H1 (cell line): ENCODE measurements at regions not wholly inside any gene's neighbourhood (a gene's known extent, or its start where the extent isn't known, plus 50 kb on each side); places are given as distances from the start of the nearest gene placed in this dataset.

Experiments used
- EP300 ChIP-seq, 2 experiments: IDR thresholded peaks; 1 replicate in 1 of 2; 2 replicates in 1 of 2; pipeline ENCODE4 v1.6.1; 2011 to 2012; ENCODE audit warnings: low read depth in 2 of 2, low read length in 2 of 2, mild to moderate bottlenecking in 2 of 2, borderline replicate concordance in 1 of 2, inconsistent platforms in 1 of 2, moderate library complexity in 1 of 2
- POU5F1 ChIP-seq: IDR thresholded peaks from 2 replicates; pipeline ENCODE4 v1.6.1; 2011; ENCODE audit warnings: low read depth, mild to moderate bottlenecking, low read length, moderate library complexity
- RAD21 ChIP-seq, 2 experiments: IDR thresholded peaks in 1 of 2; conservative IDR thresholded peaks in 1 of 2; 2 replicates each; pipeline ENCODE4 v1.6.1; 2011; ENCODE audit warnings: low read depth in 2 of 2, low read length in 2 of 2, improper control_type of control experiment in 1 of 2, inconsistent platforms in 1 of 2, mild to moderate bottlenecking in 1 of 2, moderate library complexity in 1 of 2
- SRF ChIP-seq: IDR thresholded peaks from 2 replicates; pipeline ENCODE4 v1.6.1; 2011; ENCODE audit warnings: mild to moderate bottlenecking, low read depth, low read length, moderate library complexity
- TEAD4 ChIP-seq: IDR thresholded peaks from 2 replicates; pipeline ENCODE4 v1.6.1; 2012; ENCODE audit warnings: low read depth, low read length, inconsistent platforms, mixed read lengths
- TF ChIP-seq, protein P1 (sequence below): IDR thresholded peaks from 2 replicates; pipeline ENCODE4 v1.6.1; 2011; ENCODE audit warnings: low read depth, mild to moderate bottlenecking, low read length; ENCODE audit not compliant: insufficient read depth
- TF ChIP-seq, protein P2 (sequence below): IDR thresholded peaks from 2 replicates; pipeline ENCODE4 v1.6.1; 2011; ENCODE audit warnings: low read length, improper control_type of control experiment
- TF ChIP-seq, protein P3 (sequence below): IDR thresholded peaks from 2 replicates; pipeline ENCODE4 v1.6.1; 2012; ENCODE audit warnings: inconsistent platforms

DNA sequence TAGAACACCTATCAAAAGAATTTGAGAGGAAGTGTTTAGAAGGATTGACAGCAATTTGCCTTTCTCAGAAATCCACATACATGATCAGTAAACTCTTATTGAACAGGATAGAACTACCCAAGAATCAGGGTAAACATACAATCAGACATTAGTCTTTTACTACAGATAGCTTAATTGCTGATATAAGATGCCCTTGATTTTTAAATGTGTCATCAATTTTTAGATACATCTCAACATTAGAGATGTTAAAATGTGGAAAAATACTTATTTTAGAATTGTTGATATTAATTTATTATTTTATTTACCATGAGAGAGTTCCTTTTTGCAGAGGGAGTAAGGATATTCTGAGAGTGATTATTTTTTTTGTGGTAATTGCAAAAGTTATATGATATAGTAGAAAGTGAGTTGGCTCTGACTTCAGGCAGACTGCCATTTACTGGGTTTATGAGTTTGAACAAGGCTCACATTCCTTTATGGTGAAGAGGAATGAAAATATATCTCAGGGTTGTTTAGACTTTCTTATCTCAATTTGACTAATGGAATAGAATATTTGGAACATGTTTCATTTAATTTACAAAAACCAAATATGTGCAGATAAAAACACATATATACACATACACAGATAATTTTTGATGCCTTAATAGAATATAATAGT is 302.8 kb upstream of the GOLIM4 start:
- TF ChIP-seq SRF (no peak), TEAD4 (no peak), POU5F1 (no peak), RAD21 (IDR thresholded peaks at IDR 0.05 in 1 of 2, conservative IDR thresholded peaks at IDR 0.05 in 1 of 2; ENCODE audit: low read depth in 2 of 2, low read length in 2 of 2) (no peak), EP300 (IDR thresholded peaks at IDR 0.05; ENCODE audit: borderline replicate concordance in 1 of 2, low read depth in 2 of 2, low read length in 2 of 2) (no peak)
- TF ChIP-seq, protein P1, sequence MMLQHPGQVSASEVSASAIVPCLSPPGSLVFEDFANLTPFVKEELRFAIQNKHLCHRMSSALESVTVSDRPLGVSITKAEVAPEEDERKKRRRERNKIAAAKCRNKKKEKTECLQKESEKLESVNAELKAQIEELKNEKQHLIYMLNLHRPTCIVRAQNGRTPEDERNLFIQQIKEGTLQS = no peak
- TF ChIP-seq, protein P2, sequence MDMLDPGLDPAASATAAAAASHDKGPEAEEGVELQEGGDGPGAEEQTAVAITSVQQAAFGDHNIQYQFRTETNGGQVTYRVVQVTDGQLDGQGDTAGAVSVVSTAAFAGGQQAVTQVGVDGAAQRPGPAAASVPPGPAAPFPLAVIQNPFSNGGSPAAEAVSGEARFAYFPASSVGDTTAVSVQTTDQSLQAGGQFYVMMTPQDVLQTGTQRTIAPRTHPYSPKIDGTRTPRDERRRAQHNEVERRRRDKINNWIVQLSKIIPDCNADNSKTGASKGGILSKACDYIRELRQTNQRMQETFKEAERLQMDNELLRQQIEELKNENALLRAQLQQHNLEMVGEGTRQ = no peak
- TF ChIP-seq, protein P3, sequence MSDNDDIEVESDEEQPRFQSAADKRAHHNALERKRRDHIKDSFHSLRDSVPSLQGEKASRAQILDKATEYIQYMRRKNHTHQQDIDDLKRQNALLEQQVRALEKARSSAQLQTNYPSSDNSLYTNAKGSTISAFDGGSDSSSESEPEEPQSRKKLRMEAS = no peak
